Ishikawa (cell line): ENCODE measurements at regions not wholly inside any gene's neighbourhood (a gene's known extent, or its start where the extent isn't known, plus 50 kb on each side); places are given as distances from the start of the nearest gene placed in this dataset.

Experiments
- CEBPB ChIP-seq: IDR thresholded peaks from 2 replicates; pipeline ENCODE4 v1.6.1; 2012
- CREB1 ChIP-seq: IDR thresholded peaks from 2 replicates; pipeline ENCODE4 v1.6.1; 2012; ENCODE audit warnings: low read depth
- EP300 ChIP-seq: IDR thresholded peaks from 2 replicates; pipeline ENCODE4 v1.6.1; 2012; ENCODE audit warnings: borderline replicate concordance
- FOXM1 ChIP-seq: IDR thresholded peaks from 2 replicates; pipeline ENCODE4 v1.6.1; 2012; ENCODE audit warnings: low read depth, borderline replicate concordance
- MAX ChIP-seq: IDR thresholded peaks from 2 replicates; pipeline ENCODE4 v1.6.1; 2012
- NFIC ChIP-seq: IDR thresholded peaks from 2 replicates; pipeline ENCODE4 v1.6.1; 2012
- RAD21 ChIP-seq: IDR thresholded peaks from 2 replicates; pipeline ENCODE4 v1.6.1; 2012; ENCODE audit warnings: low read depth
- REST ChIP-seq: IDR thresholded peaks from 2 replicates; pipeline ENCODE4 v1.6.1; 2012; ENCODE audit warnings: low read depth, mild to moderate bottlenecking
- TAF1 ChIP-seq: IDR thresholded peaks from 2 replicates; pipeline ENCODE4 v1.6.1; 2012; ENCODE audit warnings: low read depth, mild to moderate bottlenecking
- TCF12 ChIP-seq: IDR thresholded peaks from 2 replicates; pipeline ENCODE4 v1.6.1; 2012; ENCODE audit warnings: low read depth
- TEAD4 ChIP-seq: IDR thresholded peaks from 2 replicates; pipeline ENCODE4 v1.6.1; 2012
- USF1 ChIP-seq: IDR thresholded peaks from 2 replicates; pipeline ENCODE4 v1.6.1; 2012
- YY1 ChIP-seq: IDR thresholded peaks from 2 replicates; pipeline ENCODE4 v1.6.1; 2012; ENCODE audit warnings: low read depth
- ZBTB7A ChIP-seq: IDR thresholded peaks from 2 replicates; pipeline ENCODE4 v1.6.1; 2012; ENCODE audit warnings: low read depth

GRCh38 chr22:49291781-49292180, 535.9 kb downstream of the BRD1 start:
- TF ChIP-seq EP300 (no peak), NFIC (no peak), TCF12 (no peak), FOXM1 (no peak), REST (no peak), TEAD4 (no peak), YY1 (no peak), MAX (no peak), USF1 (no peak), RAD21 (no peak), TAF1 (no peak), CREB1 (no peak), ZBTB7A (no peak), CEBPB (no peak)
